GM12878 (cell line): ENCODE measurements at regions not wholly inside any gene's neighbourhood (a gene's known extent, or its start where the extent isn't known, plus 50 kb on each side); places are given as distances from the start of the nearest gene placed in this dataset.

ENCODE experiments used
- ATAC-seq: fragments of 200-7000 bp; cut with Tn5 transposase; 3 replicates; pipeline ENCODE4 v1.9.1; 2020; ENCODE audit warnings: mild to moderate bottlenecking, moderate library complexity
- BruUV-seq: library from RNA; stranded (reverse); fragments of 400-500 nt; replicated peaks from 2 replicates; lab custom pipeline; 2021; lab: Mats Ljungman, UMichigan
- CTCF ChIA-PET: fragments of 300-600 bp; sonication (Branson Sonifier 250); formaldehyde crosslinking; extraction: SDS; loops from one replicate; lab custom pipeline; 2021; ENCODE audit warnings: inconsistent platforms; lab: Yijun Ruan, JAX
- POLR2A ChIA-PET: fragments of 350-600 bp; formaldehyde crosslinking; extraction: SDS; loops from one replicate; lab custom pipeline; 2021; ENCODE audit warnings: inconsistent platforms; lab: Charles Lee
- RAD21 ChIA-PET: fragments of 300-600 bp; sonication (Branson Sonifier 250); formaldehyde crosslinking; loops from one replicate; lab custom pipeline; 2023; ENCODE audit warnings: antibody characterized with exemption; ENCODE audit not compliant: unreplicated experiment; lab: Charles Lee
- SMC1A ChIA-PET: fragments of 300-600 bp; sonication (Branson Sonifier 250); formaldehyde crosslinking; loops from one replicate; lab custom pipeline; 2023; ENCODE audit not compliant: unreplicated experiment, uncharacterized antibody; lab: Charles Lee
- DNase-seq: peaks from one replicate; pipeline ENCODE4 v3.0.0-alpha.2; 2011; ENCODE audit warnings: low read depth, low spot score
- FAIRE-seq: peaks from 3 replicates; lab custom pipeline; 2011; peaks lifted over from hg19 to GRCh38; lab: Jason Lieb, UNC
- H2AFZ ChIP-seq: 2 replicates; pipeline ENCODE4 v1.6.0; 2011; ENCODE audit warnings: low read depth, low read length, control low read depth; ENCODE audit not compliant: control insufficient read depth
- H3K27ac ChIP-seq: 2 replicates; pipeline ENCODE4 v1.5.1; 2011; ENCODE audit warnings: control low read depth; ENCODE audit not compliant: control insufficient read depth, insufficient read depth
- H3K27me3 ChIP-seq, 2 experiments: replicated peaks in 1 of 2; 2 replicates each; pipeline versions ENCODE4 v1.6.0 to v1.6.1; 2011; ENCODE audit warnings: low read length in 1 of 2; ENCODE audit not compliant: control insufficient read depth in 2 of 2, insufficient read depth in 2 of 2
- H3K36me3 ChIP-seq, 2 experiments: 2 replicates each; pipeline ENCODE4 v1.5.1; 2011; ENCODE audit warnings: low read length in 1 of 2; ENCODE audit not compliant: control insufficient read depth in 2 of 2, insufficient read depth in 2 of 2
- H3K4me1 ChIP-seq: 2 replicates; pipeline ENCODE4 v1.6.1; 2011; ENCODE audit warnings: mild to moderate bottlenecking, low read length, moderate library complexity, mixed read lengths; ENCODE audit not compliant: control insufficient read depth, insufficient read depth
- H3K4me2 ChIP-seq: 2 replicates; pipeline ENCODE4 v1.6.0; 2011; ENCODE audit warnings: control low read depth; ENCODE audit not compliant: control insufficient read depth, insufficient read depth
- H3K4me3 ChIP-seq: fragments of 200-600 bp; sonication (generic); 2 replicates; pipeline ENCODE4 v1.5.1; 2016
- H3K79me2 ChIP-seq: 2 replicates; pipeline ENCODE4 v1.6.0; 2011; ENCODE audit warnings: low read length; ENCODE audit not compliant: control insufficient read depth, insufficient read depth
- H3K9ac ChIP-seq: 2 replicates; pipeline ENCODE4 v1.8.0; 2011; ENCODE audit warnings: low read length, control low read depth, mixed read lengths; ENCODE audit not compliant: control insufficient read depth, insufficient read depth
- H3K9me3 ChIP-seq: replicated peaks from 3 replicates; pipeline ENCODE4 v1.5.1; 2011; ENCODE audit warnings: mild to moderate bottlenecking, low read length; ENCODE audit not compliant: control insufficient read depth, insufficient read depth
- H4K20me1 ChIP-seq: 2 replicates; pipeline ENCODE4 v1.6.0; 2011; ENCODE audit not compliant: control insufficient read depth, insufficient read depth
- CBFB ChIP-seq: IDR thresholded peaks from 2 replicates; pipeline ENCODE4 v1.6.1; 2016; ENCODE audit warnings: antibody characterized with exemption, low read depth
- CEBPB ChIP-seq, 2 experiments: fragments of 150-350 bp in 1 of 2; IDR thresholded peaks; 2 replicates each; pipeline ENCODE4 v1.6.1; 2012 to 2014; ENCODE audit warnings: low read depth in 2 of 2, low read length in 2 of 2, borderline replicate concordance in 1 of 2, inconsistent platforms in 1 of 2
- HCFC1 ChIP-seq: fragments of 150-350 bp; IDR thresholded peaks from 2 replicates; pipeline ENCODE4 v1.6.1; 2014; ENCODE audit warnings: low read length
- HDAC6 ChIP-seq: fragments of 200-600 bp; sonication (generic); IDR thresholded peaks from one replicate; pipeline ENCODE4 v1.8.0; 2017; ENCODE audit warnings: antibody characterized with exemption; ENCODE audit not compliant: unreplicated experiment
- IKZF1 ChIP-seq: fragments of 450-650 bp; conservative IDR thresholded peaks from 2 replicates; pipeline ENCODE4 v1.6.1; 2017; ENCODE audit warnings: antibody characterized with exemption, mild to moderate bottlenecking
- MEF2A ChIP-seq: IDR thresholded peaks from 2 replicates; pipeline ENCODE4 v1.6.1; 2011; ENCODE audit warnings: low read depth, mild to moderate bottlenecking, low read length, moderate library complexity; ENCODE audit not compliant: insufficient read depth
- NBN ChIP-seq: fragments of 450-650 bp; IDR thresholded peaks from 2 replicates; pipeline ENCODE4 v1.6.1; 2016
- PAX8 ChIP-seq: fragments of 450-650 bp; IDR thresholded peaks from 2 replicates; pipeline ENCODE4 v1.6.1; 2017; ENCODE audit warnings: mild to moderate bottlenecking, moderate library complexity
- POLR2AphosphoS2 ChIP-seq: IDR thresholded peaks from 2 replicates; pipeline ENCODE4 v1.6.1; 2011; ENCODE audit warnings: low read depth, mild to moderate bottlenecking, low read length, improper control_type of control experiment, moderate library complexity
- SREBF2 ChIP-seq: IDR thresholded peaks from 2 replicates; pipeline ENCODE4 v1.6.1; 2012; ENCODE audit warnings: mild to moderate bottlenecking, low read length
- ZNF24 ChIP-seq: fragments of 450-650 bp; IDR thresholded peaks from 2 replicates; pipeline ENCODE4 v1.6.1; 2017; ENCODE audit warnings: antibody characterized with exemption, mild to moderate bottlenecking
- ZNF274 ChIP-seq: IDR thresholded peaks from one replicate; pipeline ENCODE4 v1.8.0; 2011; ENCODE audit not compliant: insufficient read length, insufficient read depth
- ZNF384 ChIP-seq: IDR thresholded peaks from 2 replicates; pipeline ENCODE4 v1.6.1; 2012; ENCODE audit warnings: low read depth, mild to moderate bottlenecking, low read length, improper control_type of control experiment, borderline replicate concordance
- WGBS: methylation state at CpG from one replicate; pipeline ENCODE4 v1.1.6; 2016; ENCODE audit warnings: low lambda C conversion rate; ENCODE audit not compliant: insufficient replicate concordance, insufficient coverage; ENCODE audit errors: missing lambda C conversion rate; 5-methylcytosine and 5-hydroxymethylcytosine counted together
- in situ Hi-C: fragments of 300-500 bp; cut with MboI; formaldehyde crosslinking; loops from 9 replicates; pipeline ENCODE4 v1.14.3; 2018; ENCODE audit warnings: mixed read lengths
- intact Hi-C: fragments of 100-400 bp; cut with micrococcal nuclease; formaldehyde crosslinking; loops from one replicate; pipeline ENCODE4 v1.14.2; 2022; ENCODE audit not compliant: unreplicated experiment
- TF ChIP-seq, protein P1 (sequence below): fragments of 450-650 bp; IDR thresholded peaks from 2 replicates; pipeline ENCODE4 v1.6.1; 2016; ENCODE audit warnings: mild to moderate bottlenecking

DNA sequence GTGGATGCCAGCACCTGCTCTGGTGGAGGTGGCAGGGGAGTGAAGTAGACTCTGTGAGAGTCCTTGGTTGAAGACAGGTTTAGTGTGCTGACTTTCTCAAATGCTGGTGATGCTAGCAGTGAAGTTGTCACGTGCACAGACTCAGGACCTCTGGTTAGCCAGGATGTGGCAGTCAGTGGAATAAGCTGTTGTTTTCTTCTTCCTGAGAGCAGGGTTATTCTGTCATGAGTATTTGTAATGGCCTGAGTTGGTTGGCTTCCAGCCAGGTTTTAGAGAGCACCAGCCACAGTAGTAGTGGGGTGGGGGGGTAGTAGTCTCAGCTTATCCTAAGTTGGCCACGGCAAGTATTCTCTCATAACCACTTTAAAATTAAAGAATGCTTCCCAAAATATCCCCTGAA is 169.7 kb upstream of the FOXN2 start:
- Histone ChIP-seq H3K4me3 (no peak overlapping the region), H3K4me2 (no peak overlapping the region), H3K36me3 (no peaks in the 10 kb centered on the region), H3K27me3 (no peaks in the 10 kb centered on the region), H3K27ac (no peak overlapping the region), H3K9ac (no peak overlapping the region), H3K4me1 (no peaks in the 10 kb centered on the region), H4K20me1 (no peaks in the 10 kb centered on the region), H3K79me2 (no peaks in the 10 kb centered on the region), H3K9me3 (no peaks in the 10 kb centered on the region; the same call in 2 of the 3 replicates), H2AFZ (no peak overlapping the region; the same call in 1 of the 2 replicates)
- no TSS peak for BruUV-seq
- CTCF ChIA-PET, result interaction anchor here (0.6 kb wide), 1 partner anchor 38 kb away, joined by 4 read pairs; no protein-coding TSS in a partner anchor
- WGBS, result 20% methylated on average over 2 of the region's 2 CpGs
- no peak for TF ChIP-seq IKZF1
- no peak for TF ChIP-seq NBN
- no peak for TF ChIP-seq ZNF274
- TF ChIP-seq, protein P1, sequence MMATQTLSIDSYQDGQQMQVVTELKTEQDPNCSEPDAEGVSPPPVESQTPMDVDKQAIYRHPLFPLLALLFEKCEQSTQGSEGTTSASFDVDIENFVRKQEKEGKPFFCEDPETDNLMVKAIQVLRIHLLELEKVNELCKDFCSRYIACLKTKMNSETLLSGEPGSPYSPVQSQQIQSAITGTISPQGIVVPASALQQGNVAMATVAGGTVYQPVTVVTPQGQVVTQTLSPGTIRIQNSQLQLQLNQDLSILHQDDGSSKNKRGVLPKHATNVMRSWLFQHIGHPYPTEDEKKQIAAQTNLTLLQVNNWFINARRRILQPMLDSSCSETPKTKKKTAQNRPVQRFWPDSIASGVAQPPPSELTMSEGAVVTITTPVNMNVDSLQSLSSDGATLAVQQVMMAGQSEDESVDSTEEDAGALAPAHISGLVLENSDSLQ, result no peak
- TF ChIP-seq POLR2AphosphoS2, result no peak
- TF ChIP-seq CBFB, result no peak
- TF ChIP-seq CEBPB (IDR thresholded peaks at IDR 0.05; ENCODE audit: borderline replicate concordance in 1 of 2, low read depth in 2 of 2, low read length in 2 of 2), result no peak
- no peak for TF ChIP-seq HDAC6
- no peak for TF ChIP-seq HCFC1
- TF ChIP-seq ZNF384, result no peak
- TF ChIP-seq SREBF2, result no peak
- no peak for TF ChIP-seq ZNF24
- no peak for TF ChIP-seq MEF2A
- no peak for TF ChIP-seq PAX8
- in situ Hi-C loops (no loop called here), intact Hi-C loops (no loop called here)
- POLR2A ChIA-PET, result no interaction called here
- FAIRE-seq (no peak), DNase-seq (no peak), ATAC-seq (no peak; the same call in 2 of the 3 replicates)
- RAD21 ChIA-PET, result no interaction called here
- SMC1A ChIA-PET, result no interaction called here
